RWPE2 (cell line): ENCODE measurements at regions not wholly inside any gene's neighbourhood (a gene's known extent, or its start where the extent isn't known, plus 50 kb on each side); places are given as distances from the start of the nearest gene placed in this dataset.

Source experiments
- ATAC-seq: fragments of 200-7000 bp; cut with Tn5 transposase; 3 replicates; pipeline ENCODE4 v1.9.1; 2021; ENCODE audit warnings: low read depth
- DNase-seq: peaks from one replicate; pipeline ENCODE4 v3.0.0-alpha.2; 2020; ENCODE audit warnings: low spot score
- H3K27ac ChIP-seq: fragments of 450-650 bp; 2 replicates; pipeline ENCODE4 v1.5.1; 2017; ENCODE audit warnings: mild to moderate bottlenecking; ENCODE audit not compliant: poor library complexity, severe bottlenecking
- H3K27me3 ChIP-seq: fragments of 250-450 bp; sonication (Bioruptor Pico); 2 replicates; pipeline ENCODE4 v1.5.1; 2021; ENCODE audit warnings: mild to moderate bottlenecking, moderate library complexity; ENCODE audit not compliant: insufficient read depth, poor library complexity, severe bottlenecking
- H3K36me3 ChIP-seq: fragments of 250-450 bp; sonication (Bioruptor Pico); 2 replicates; pipeline ENCODE4 v1.5.1; 2020; ENCODE audit warnings: low read depth, mild to moderate bottlenecking, moderate library complexity
- H3K4me1 ChIP-seq: fragments of 250-450 bp; sonication (Bioruptor Pico); 2 replicates; pipeline ENCODE4 v1.5.1; 2021; ENCODE audit warnings: mild to moderate bottlenecking, moderate library complexity; ENCODE audit not compliant: insufficient read depth, poor library complexity, severe bottlenecking
- H3K4me3 ChIP-seq: fragments of 250-450 bp; sonication (Bioruptor Pico); 2 replicates; pipeline ENCODE4 v1.5.1; 2021; ENCODE audit warnings: mild to moderate bottlenecking, moderate library complexity; ENCODE audit not compliant: severe bottlenecking
- H3K9me3 ChIP-seq: fragments of 250-450 bp; sonication (Bioruptor Pico); 2 replicates; pipeline ENCODE4 v1.5.1; 2021; ENCODE audit warnings: mild to moderate bottlenecking, moderate library complexity; ENCODE audit not compliant: severe bottlenecking
- TF ChIP-seq, protein P1 (sequence below): fragments of 450-650 bp; IDR thresholded peaks from one replicate; pipeline ENCODE4 v1.5.1; 2017; ENCODE audit warnings: mild to moderate bottlenecking, moderate library complexity; ENCODE audit not compliant: poor library complexity, severe bottlenecking

DNA sequence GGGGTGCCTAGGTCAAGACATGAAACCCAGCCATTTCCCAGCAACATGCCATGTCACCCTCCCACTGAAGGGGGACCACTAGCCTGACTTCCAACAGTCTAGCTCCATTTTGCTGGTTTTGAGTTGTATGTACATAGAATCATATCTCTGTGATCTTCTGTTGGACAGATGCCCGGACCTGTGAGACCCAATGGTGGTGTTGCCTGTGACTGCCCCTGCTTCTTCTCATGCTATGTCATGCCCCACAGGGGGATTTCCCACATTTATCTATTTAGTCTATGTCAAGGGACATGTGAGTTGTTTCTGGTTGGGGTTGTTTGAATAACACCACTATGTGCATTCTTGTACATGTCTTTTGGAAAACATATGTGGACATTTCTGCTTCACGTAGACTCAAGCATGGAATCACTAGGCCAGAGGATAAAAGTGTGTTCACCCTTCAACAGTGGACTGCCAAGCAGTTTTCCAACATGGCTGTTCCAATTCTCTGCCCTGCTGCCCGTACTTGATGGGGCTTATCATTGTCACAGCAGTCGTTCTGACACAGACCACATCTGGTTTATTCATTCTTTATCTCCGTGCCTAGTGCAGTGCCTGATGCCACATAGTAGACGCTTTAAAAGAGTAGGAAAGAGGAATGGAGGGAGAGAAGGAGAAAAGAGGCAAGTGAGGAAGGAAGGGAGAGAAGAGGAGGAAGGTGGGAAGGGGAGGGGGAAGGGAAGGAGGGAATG is 114.4 kb downstream of the TPRA1 start:
- no peaks in the 10 kb centered on the region for H3K4me1 ChIP-seq
- no peaks in the 10 kb centered on the region for H3K27me3 ChIP-seq
- ATAC-seq = no peak
- no peaks in the 10 kb centered on the region for H3K9me3 ChIP-seq
- no peaks in the 10 kb centered on the region for H3K36me3 ChIP-seq
- TF ChIP-seq, protein P1, sequence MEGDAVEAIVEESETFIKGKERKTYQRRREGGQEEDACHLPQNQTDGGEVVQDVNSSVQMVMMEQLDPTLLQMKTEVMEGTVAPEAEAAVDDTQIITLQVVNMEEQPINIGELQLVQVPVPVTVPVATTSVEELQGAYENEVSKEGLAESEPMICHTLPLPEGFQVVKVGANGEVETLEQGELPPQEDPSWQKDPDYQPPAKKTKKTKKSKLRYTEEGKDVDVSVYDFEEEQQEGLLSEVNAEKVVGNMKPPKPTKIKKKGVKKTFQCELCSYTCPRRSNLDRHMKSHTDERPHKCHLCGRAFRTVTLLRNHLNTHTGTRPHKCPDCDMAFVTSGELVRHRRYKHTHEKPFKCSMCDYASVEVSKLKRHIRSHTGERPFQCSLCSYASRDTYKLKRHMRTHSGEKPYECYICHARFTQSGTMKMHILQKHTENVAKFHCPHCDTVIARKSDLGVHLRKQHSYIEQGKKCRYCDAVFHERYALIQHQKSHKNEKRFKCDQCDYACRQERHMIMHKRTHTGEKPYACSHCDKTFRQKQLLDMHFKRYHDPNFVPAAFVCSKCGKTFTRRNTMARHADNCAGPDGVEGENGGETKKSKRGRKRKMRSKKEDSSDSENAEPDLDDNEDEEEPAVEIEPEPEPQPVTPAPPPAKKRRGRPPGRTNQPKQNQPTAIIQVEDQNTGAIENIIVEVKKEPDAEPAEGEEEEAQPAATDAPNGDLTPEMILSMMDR = no peak
- H3K4me3 ChIP-seq = no peak overlapping the region
- no peak for DNase-seq
- H3K27ac ChIP-seq = no peak overlapping the region

DNA sequence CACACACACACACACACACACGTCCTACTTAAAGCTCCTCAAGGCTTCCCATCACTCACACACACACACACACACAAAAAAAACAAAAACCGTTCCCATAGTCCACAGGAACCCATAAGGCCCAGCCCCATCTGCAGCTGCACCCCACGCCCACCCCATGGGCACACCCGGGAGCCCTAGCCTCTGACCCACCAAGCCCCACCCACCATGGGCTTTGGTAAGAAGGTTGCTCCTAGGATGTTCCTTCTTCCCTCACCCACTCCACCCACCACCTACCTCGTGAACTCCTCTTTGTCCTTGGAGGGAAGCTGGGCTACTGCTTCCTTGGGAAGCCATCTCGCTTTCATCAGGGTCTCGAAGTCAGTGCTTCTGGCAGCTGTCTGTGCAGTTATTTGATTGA is 115.1 kb downstream of the TPRA1 start:
- ATAC-seq (no peak), DNase-seq (no peak)
- Histone ChIP-seq H3K27me3 (no peaks in the 10 kb centered on the region), H3K36me3 (no peaks in the 10 kb centered on the region), H3K9me3 (no peaks in the 10 kb centered on the region), H3K27ac (no peak overlapping the region), H3K4me1 (no peaks in the 10 kb centered on the region), H3K4me3 (no peak overlapping the region)
- TF ChIP-seq, protein P1 = no peak

DNA sequence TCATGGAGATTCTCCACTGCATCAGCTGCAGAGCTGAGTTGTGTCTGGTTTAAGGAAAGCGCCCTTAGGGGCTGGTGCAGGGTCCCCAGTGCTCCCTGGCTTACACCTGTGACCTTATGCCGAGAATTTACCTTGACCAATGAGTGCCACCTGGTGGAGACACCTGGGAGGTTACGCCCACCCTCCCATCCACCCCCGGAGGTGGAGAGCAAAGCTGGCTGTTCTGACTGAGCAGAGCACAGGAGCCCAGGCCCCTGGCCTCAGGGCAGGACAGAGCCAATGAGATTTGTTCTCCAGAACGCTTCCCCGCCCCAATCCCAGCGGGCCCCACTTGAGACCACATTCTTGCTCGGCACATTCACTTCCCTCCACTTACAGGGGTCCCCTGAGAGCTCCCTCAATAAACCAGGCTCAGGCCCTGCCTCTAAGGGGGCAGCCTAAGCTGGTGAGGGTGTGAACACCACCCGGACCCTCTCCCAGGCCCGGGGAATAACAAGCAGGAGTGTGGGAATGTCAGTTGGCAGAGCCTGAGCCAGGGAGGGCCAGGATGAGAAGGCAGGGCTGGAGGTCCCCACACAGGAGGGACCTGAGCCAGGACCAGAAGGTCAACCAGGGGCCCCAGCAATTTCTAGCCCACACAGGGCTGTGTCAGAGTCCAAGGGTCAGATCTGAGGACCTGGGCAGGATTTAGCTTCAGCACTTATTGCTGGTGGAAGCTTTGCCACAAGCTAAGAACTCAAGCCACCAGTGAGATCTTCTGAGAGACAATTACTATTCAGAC is 117.1 kb downstream of the TPRA1 start:
- Histone ChIP-seq H3K27ac (no peak overlapping the region), H3K4me1 (no peaks in the 10 kb centered on the region), H3K9me3 (no peaks in the 10 kb centered on the region), H3K27me3 (no peaks in the 10 kb centered on the region), H3K36me3 (no peaks in the 10 kb centered on the region), H3K4me3 (no peak overlapping the region)
- no peak for DNase-seq
- ATAC-seq = 0 out of 3 replicates have a peak, but pooled peaks have one; percentile 23
- TF ChIP-seq, protein P1 = peak; percentile 31

DNA sequence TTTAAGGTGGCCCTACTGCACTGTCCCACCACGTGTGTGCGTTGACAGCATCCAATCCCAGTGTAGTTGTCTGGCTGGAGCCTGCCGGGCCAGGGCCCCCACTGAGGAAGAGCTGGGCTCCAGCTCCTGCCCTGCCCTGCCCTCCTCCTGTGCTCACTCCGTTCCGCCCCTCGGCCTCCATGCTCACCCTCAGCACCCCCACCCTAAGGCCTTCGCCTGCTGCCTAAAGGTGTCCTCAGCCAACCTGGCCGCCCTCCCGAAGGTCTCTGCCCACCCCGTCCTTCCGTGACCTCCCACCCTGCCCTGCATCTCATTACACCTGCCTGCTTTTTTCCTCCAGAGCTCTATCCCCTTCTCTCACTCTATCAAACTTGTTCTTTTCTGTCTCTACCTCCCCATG is 118.0 kb downstream of the TPRA1 start:
- no peaks in the 10 kb centered on the region for H3K36me3 ChIP-seq
- DNase-seq (no peak), ATAC-seq (no peak)
- no peaks in the 10 kb centered on the region for H3K4me1 ChIP-seq
- no peaks in the 10 kb centered on the region for H3K27me3 ChIP-seq
- H3K27ac ChIP-seq = no peak overlapping the region
- H3K9me3 ChIP-seq = no peaks in the 10 kb centered on the region
- H3K4me3 ChIP-seq = no peak overlapping the region
- TF ChIP-seq, protein P1 = no peak

DNA sequence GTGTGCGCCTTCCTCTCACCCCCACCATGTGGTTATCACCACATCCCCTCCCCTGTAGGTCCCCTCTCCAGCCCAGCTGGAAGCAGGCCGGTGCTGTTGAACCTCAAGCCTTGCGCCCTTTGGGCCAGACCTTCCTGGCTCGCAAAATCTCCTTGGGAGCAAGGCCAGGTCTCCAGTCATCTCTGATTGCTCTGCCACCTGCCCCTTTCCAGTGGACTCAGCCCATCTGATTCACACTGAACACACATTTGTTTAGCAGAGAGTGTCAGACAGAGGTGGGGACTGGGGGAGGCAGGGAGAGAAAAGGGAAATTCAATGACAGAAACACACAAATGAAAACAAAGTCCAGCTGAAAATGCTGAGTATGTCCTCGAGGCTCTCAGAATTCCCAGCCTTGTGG is 119.4 kb downstream of the TPRA1 start:
- no peak for ATAC-seq
- Histone ChIP-seq H3K9me3 (no peaks in the 10 kb centered on the region), H3K27me3 (no peaks in the 10 kb centered on the region), H3K4me3 (no peak overlapping the region), H3K36me3 (no peaks in the 10 kb centered on the region), H3K4me1 (no peaks in the 10 kb centered on the region), H3K27ac (no peak overlapping the region)
- no peak for DNase-seq
- TF ChIP-seq, protein P1 = no peak
